PC-9 (cell line): ENCODE measurements at regions not wholly inside any gene's neighbourhood (a gene's known extent, or its start where the extent isn't known, plus 50 kb on each side); places are given as distances from the start of the nearest gene placed in this dataset.

Experiments used
- CTCF ChIP-seq: fragments of 200-600 bp; sonication (generic); conservative IDR thresholded peaks from 2 replicates; pipeline ENCODE4 v1.6.1; 2017; ENCODE audit warnings: mixed run types, antibody characterized with exemption, mild to moderate bottlenecking, moderate library complexity
- EZH2 ChIP-seq: fragments of 200-600 bp; sonication (generic); IDR thresholded peaks from 2 replicates; pipeline ENCODE4 v1.8.0; 2017; ENCODE audit warnings: antibody characterized with exemption, low read depth

DNA sequence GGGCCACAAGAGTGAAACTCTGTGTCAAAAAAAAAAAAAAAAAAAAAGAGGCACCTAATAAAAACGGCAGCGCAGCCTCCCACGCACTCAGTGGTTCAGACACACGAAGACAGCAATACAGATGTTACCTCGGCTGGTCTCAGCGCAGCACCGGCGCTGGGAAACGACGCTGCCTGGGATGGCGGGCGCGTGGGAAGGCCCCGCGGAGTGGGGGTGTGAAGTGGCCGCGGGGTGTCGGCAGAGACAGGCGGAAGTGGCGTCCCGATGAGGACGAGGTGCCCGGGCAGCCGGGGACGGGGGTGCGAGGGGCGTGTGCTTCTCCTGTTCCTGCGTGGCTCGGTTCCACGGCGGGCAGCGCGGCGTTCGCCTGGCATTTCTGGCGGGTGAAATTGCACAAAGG, 179.4 kb downstream of the BANP start:
- no peak for TF ChIP-seq EZH2
- no peak for TF ChIP-seq CTCF
